IMR-90 (cell line): ENCODE measurements at regions not wholly inside any gene's neighbourhood (a gene's known extent, or its start where the extent isn't known, plus 50 kb on each side); places are given as distances from the start of the nearest gene placed in this dataset.

Experiments
- ATAC-seq: fragments of 200-7000 bp; cut with Tn5 transposase; 2 replicates; pipeline ENCODE4 v1.9.1; 2020; ENCODE audit warnings: low read depth, mild to moderate bottlenecking, moderate library complexity
- BruUV-seq: library from RNA; stranded (reverse); fragments of 400-500 nt; replicated peaks from 2 replicates; lab custom pipeline; 2021; lab: Mats Ljungman, UMichigan
- CTCF ChIA-PET: fragments of 300-600 bp; formaldehyde crosslinking; extraction: SDS; loops from one replicate; lab custom pipeline; 2021; ENCODE audit warnings: antibody characterized with exemption; lab: Yijun Ruan, JAX
- POLR2A ChIA-PET: fragments of 300-600 bp; sonication (Branson Sonifier 250); formaldehyde crosslinking; loops from one replicate; lab custom pipeline; 2022; ENCODE audit warnings: antibody characterized with exemption; ENCODE audit not compliant: unreplicated experiment; lab: Charles Lee
- DNase-seq: peaks from one replicate; pipeline ENCODE4 v3.0.0; 2013
- H2AFZ ChIP-seq: replicated peaks from 2 replicates; pipeline ENCODE3; 2013; ENCODE audit warnings: low read length, mild to moderate bottlenecking; ENCODE audit not compliant: poor library complexity
- H2AK5ac ChIP-seq: 2 replicates; pipeline ENCODE4 v1.6.1; 2013; ENCODE audit warnings: low read depth, low read length, inconsistent platforms
- H2AK9ac ChIP-seq: replicated peaks from 2 replicates; pipeline ENCODE3; 2013; ENCODE audit warnings: mild to moderate bottlenecking, low read depth, low read length, moderate library complexity; ENCODE audit not compliant: poor library complexity
- H2BK120ac ChIP-seq: 2 replicates; pipeline ENCODE4 v1.6.1; 2013; ENCODE audit warnings: low read depth, low read length, inconsistent platforms
- H2BK15ac ChIP-seq: 3 replicates; pipeline ENCODE4 v1.6.1; 2013; ENCODE audit warnings: low read depth, low read length, inconsistent platforms
- H2BK20ac ChIP-seq: 2 replicates; pipeline ENCODE4 v1.6.1; 2013; ENCODE audit warnings: low read depth, mild to moderate bottlenecking, inconsistent platforms, low read length, moderate library complexity
- H2BK5ac ChIP-seq: 2 replicates; pipeline ENCODE4 v1.6.1; 2013; ENCODE audit warnings: mild to moderate bottlenecking, low read depth, low read length, inconsistent platforms; ENCODE audit not compliant: poor library complexity, severe bottlenecking
- H3K14ac ChIP-seq: replicated peaks from 2 replicates; pipeline ENCODE4 v1.6.1; 2013; ENCODE audit warnings: low read depth, low read length, inconsistent platforms
- H3K18ac ChIP-seq: 2 replicates; pipeline ENCODE4 v1.6.1; 2013; ENCODE audit warnings: low read depth, low read length, control low read depth
- H3K23ac ChIP-seq: 2 replicates; pipeline ENCODE4 v1.6.1; 2013; ENCODE audit warnings: low read depth, low read length, inconsistent platforms
- H3K27ac ChIP-seq: 2 replicates; pipeline ENCODE4 v1.5.1; 2013; ENCODE audit warnings: mild to moderate bottlenecking, control low read depth, low read length; ENCODE audit not compliant: insufficient read depth
- H3K27me3 ChIP-seq: 2 replicates; pipeline ENCODE4 v1.6.1; 2013; ENCODE audit warnings: low read length; ENCODE audit not compliant: control insufficient read depth, insufficient read depth
- H3K36me3 ChIP-seq: 2 replicates; pipeline ENCODE4 v1.6.1; 2013; ENCODE audit warnings: low read length, mixed read lengths; ENCODE audit not compliant: control insufficient read depth, insufficient read depth
- H3K4ac ChIP-seq: 2 replicates; pipeline ENCODE4 v1.6.1; 2013; ENCODE audit warnings: low read depth, low read length, inconsistent platforms
- H3K4me1 ChIP-seq: 2 replicates; pipeline ENCODE4 v1.6.1; 2013; ENCODE audit warnings: low read length, mixed read lengths; ENCODE audit not compliant: control insufficient read depth, insufficient read depth
- H3K4me2 ChIP-seq: 2 replicates; pipeline ENCODE4 v1.6.1; 2013; ENCODE audit warnings: low read depth, mild to moderate bottlenecking, control low read depth, low read length, moderate library complexity
- H3K4me3 ChIP-seq: 2 replicates; pipeline ENCODE4 v1.5.1; 2013; ENCODE audit warnings: low read depth, mild to moderate bottlenecking, control low read depth, low read length, moderate library complexity; ENCODE audit not compliant: insufficient read depth
- H3K56ac ChIP-seq: 2 replicates; pipeline ENCODE4 v1.6.1; 2013; ENCODE audit warnings: low read length, inconsistent platforms; ENCODE audit not compliant: insufficient read depth; ENCODE audit errors: extremely low read depth
- H3K79me1 ChIP-seq, 2 experiments: 2 replicates each; pipeline ENCODE4 v1.6.1; 2013; ENCODE audit warnings: low read length in 2 of 2, inconsistent platforms in 1 of 2, low read depth in 1 of 2
- H3K9ac ChIP-seq: 2 replicates; pipeline ENCODE4 v1.6.1; 2013; ENCODE audit warnings: low read depth, low read length, control low read depth
- H3K9me1 ChIP-seq: 2 replicates; pipeline ENCODE4 v1.6.1; 2013; ENCODE audit warnings: low read length, inconsistent platforms; ENCODE audit not compliant: insufficient read depth
- H3K9me3 ChIP-seq: 2 replicates; pipeline ENCODE4 v1.6.1; 2013; ENCODE audit warnings: low read length; ENCODE audit not compliant: control insufficient read depth, insufficient read depth
- H4K20me1 ChIP-seq: 2 replicates; pipeline ENCODE4 v1.6.1; 2013; ENCODE audit warnings: low read length, inconsistent platforms; ENCODE audit not compliant: insufficient read depth
- H4K5ac ChIP-seq: 2 replicates; pipeline ENCODE4 v1.6.1; 2013; ENCODE audit warnings: mild to moderate bottlenecking, low read depth, low read length, control low read depth
- H4K8ac ChIP-seq, 2 experiments: 2 replicates each; pipeline ENCODE4 v1.6.1; 2013; ENCODE audit warnings: low read depth in 2 of 2, low read length in 2 of 2, control low read depth in 1 of 2, inconsistent platforms in 1 of 2
- H4K91ac ChIP-seq: 2 replicates; pipeline ENCODE4 v1.6.1; 2013; ENCODE audit warnings: low read depth, low read length, inconsistent platforms; ENCODE audit not compliant: insufficient read depth
- CEBPB ChIP-seq: IDR thresholded peaks from 2 replicates; pipeline ENCODE4 v1.6.1; 2012; ENCODE audit warnings: low read depth, low read length, improper control_type of control experiment
- CHD1 ChIP-seq: IDR thresholded peaks from 2 replicates; pipeline ENCODE4 v1.6.1; 2012; ENCODE audit warnings: low read depth, low read length, improper control_type of control experiment
- FOS ChIP-seq: fragments of 150-350 bp; IDR thresholded peaks from 2 replicates; pipeline ENCODE4 v1.6.1; 2016; ENCODE audit warnings: low read depth, low read length
- POLR2A ChIP-seq: IDR thresholded peaks from 2 replicates; pipeline ENCODE4 v1.6.1; 2012; ENCODE audit warnings: mild to moderate bottlenecking, low read depth, low read length
- RCOR1 ChIP-seq: IDR thresholded peaks from 2 replicates; pipeline ENCODE4 v1.6.1; 2012; ENCODE audit warnings: mild to moderate bottlenecking, low read length, improper control_type of control experiment; ENCODE audit not compliant: insufficient replicate concordance
- WGBS, 2 experiments: methylation state at CpG; one replicate each; pipeline versions ENCODE4 v1.1.5 to v1.1.7; 2013; ENCODE audit warnings: missing lambda C conversion rate in 2 of 2; ENCODE audit not compliant: insufficient read length in 1 of 2; ENCODE audit errors: extremely low coverage in 2 of 2; 5-methylcytosine and 5-hydroxymethylcytosine counted together
- dilution Hi-C: fragments of 300-500 bp; cut with HindIII; formaldehyde crosslinking; loops from one replicate; pipeline ENCODE4 v1.14.3; 2018; ENCODE audit warnings: low sequenced_read_pairs; ENCODE audit not compliant: unreplicated experiment
- in situ Hi-C: fragments of 300-500 bp; cut with MboI; formaldehyde crosslinking; loops from 3 replicates; pipeline ENCODE4 v1.14.3; 2019; ENCODE audit warnings: low sequenced_read_pairs, inconsistent platforms, mixed read lengths
- intact Hi-C: fragments of 100-400 bp; cut with micrococcal nuclease; formaldehyde crosslinking; loops from 2 replicates; pipeline ENCODE4 v1.10.0; 2022

- Histone ChIP-seq H3K79me1 (no peaks in the 10 kb centered on the region), H3K56ac (no peak overlapping the region), H3K4me3 (no peak overlapping the region), H3K9ac (no peak overlapping the region), H4K5ac (no peak overlapping the region), H2BK5ac (no peak overlapping the region), H2AK9ac (no peak overlapping the region), H2BK20ac (no peak overlapping the region), H2AK5ac (peak overlapping the region; percentile 19; the same call in 1 of the 2 replicates), H3K4me2 (no peak overlapping the region), H3K14ac (no peak overlapping the region), H3K9me3 (no peaks in the 10 kb centered on the region), H2BK15ac (no peak overlapping the region), H3K27me3 (peaks cover 13% of the 10 kb centered on the region), H4K91ac (no peak overlapping the region), H3K18ac (no peak overlapping the region), H4K8ac (no peak overlapping the region), H3K4ac (peak overlapping the region; percentile 7; the same call in 1 of the 2 replicates), H3K9me1 (peaks cover 7% of the 10 kb centered on the region; the same call in 1 of the 2 replicates), H2BK120ac (no peak overlapping the region), H3K27ac (no peak overlapping the region), H3K4me1 (peaks cover 24% of the 10 kb centered on the region), H3K23ac (no peak overlapping the region), H3K36me3 (no peaks in the 10 kb centered on the region), H4K20me1 (no peaks in the 10 kb centered on the region), H2AFZ (no peak overlapping the region)
- CTCF ChIA-PET, result interaction anchor here (0.5 kb wide), 1 partner anchor 23 kb away, joined by 4 read pairs; no protein-coding TSS in a partner anchor
- ATAC-seq, result no peak
- in situ Hi-C loops, result no loop called here
- DNase-seq, result no peak
- TF ChIP-seq POLR2A, result no peak
- TF ChIP-seq CEBPB, result no peak
- TF ChIP-seq RCOR1, result no peak
- no peak for TF ChIP-seq FOS
- no peak for TF ChIP-seq CHD1
- POLR2A ChIA-PET, result no interaction called here
- BruUV-seq, result no TSS peak
- dilution Hi-C loops, result no loop called here
- 95% methylated on average over 5 of the region's 9 CpGs; no CpG with 5 or more reads in 1 of the 2 experiments for WGBS, 2 experiments
- intact Hi-C loops, result loop anchor here (5.0 kb wide), 1 partner anchor 60 kb away; no protein-coding TSS in a partner anchor
Observed at GRCh38 chr20:50401587-50402418, 108.4 kb upstream of the PTPN1 start.
